Left colon (tissue), 2 donors: ENCODE measurements at regions not wholly inside any gene's neighbourhood (a gene's known extent, or its start where the extent isn't known, plus 50 kb on each side); places are given as distances from the start of the nearest gene placed in this dataset.

ENCODE experiments used
- ATAC-seq: fragments of 200-7000 bp; cut with Tn5 transposase; one replicate; pipeline ENCODE4 v1.9.1; 2020; ENCODE audit warnings: mild to moderate bottlenecking, moderate library complexity
- DNase-seq, 2 donors: peaks; one replicate each; pipeline ENCODE4 v3.0.0-alpha.2; 2020
- intact Hi-C, 2 donors: fragments of 100-400 bp; cut with DNase I in 1 of 2; cut with micrococcal nuclease in 1 of 2; formaldehyde crosslinking; loops; one replicate each; pipeline versions ENCODE4 v1.11.2 to v1.14.0; 2022; cut with DNase I, micrococcal nuclease
- donor health status: DM: no; HTN: no; CAD: no.
- donor health status: DM: yes; HTN: yes; CAD: no.

DNA sequence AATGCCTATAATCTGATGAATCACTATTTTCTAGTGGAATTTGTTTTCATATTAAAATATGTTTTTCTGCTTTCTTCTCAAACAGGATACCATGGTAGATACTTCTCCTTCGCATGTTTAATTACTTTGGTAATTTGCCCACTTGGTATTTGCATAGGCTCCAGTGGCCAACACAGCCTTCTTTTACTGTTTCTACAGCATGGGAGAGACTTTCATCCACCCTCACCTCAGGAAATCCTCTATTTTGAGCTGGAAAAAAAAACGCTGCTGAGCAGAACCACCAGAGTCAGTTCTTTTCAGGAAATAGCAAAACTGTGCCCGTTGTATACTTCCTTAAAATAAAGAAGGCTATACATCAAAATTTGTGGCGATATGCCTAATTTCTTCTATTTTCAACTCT lies 213.3 kb downstream of the MDFIC start:
- ATAC-seq, result no peak
- DNase-seq, result no peak
- intact Hi-C loops, result no loop called here

DNA sequence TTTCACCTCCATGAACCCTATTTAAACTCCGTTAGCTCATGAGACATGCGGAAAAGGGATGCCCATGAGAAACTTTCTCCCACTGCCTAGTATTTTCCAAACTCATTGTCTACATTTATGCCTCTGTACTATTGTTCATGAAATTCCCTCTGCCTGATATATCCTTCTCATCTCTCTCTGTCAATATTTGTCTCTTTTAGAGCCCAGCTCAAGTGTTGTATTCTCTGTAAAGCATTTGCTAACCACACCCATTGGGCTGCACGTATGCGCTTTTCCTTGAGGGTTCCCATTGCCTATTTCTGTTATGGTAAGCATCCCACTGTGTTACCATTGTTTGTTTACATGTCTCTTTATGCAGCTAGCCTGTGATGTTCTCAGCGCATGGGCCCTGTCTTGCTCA lies 211.4 kb downstream of the MDFIC start:
- intact Hi-C loops, result no loop called here
- ATAC-seq (peak; percentile 88), DNase-seq (peak in 1 of 2 donors; percentile 28)

GRCh38 chr7:115132096-115132495 lies 210.2 kb downstream of the MDFIC start:
- ATAC-seq, result no peak
- intact Hi-C loops, result no loop called here
- no peak for DNase-seq

DNA sequence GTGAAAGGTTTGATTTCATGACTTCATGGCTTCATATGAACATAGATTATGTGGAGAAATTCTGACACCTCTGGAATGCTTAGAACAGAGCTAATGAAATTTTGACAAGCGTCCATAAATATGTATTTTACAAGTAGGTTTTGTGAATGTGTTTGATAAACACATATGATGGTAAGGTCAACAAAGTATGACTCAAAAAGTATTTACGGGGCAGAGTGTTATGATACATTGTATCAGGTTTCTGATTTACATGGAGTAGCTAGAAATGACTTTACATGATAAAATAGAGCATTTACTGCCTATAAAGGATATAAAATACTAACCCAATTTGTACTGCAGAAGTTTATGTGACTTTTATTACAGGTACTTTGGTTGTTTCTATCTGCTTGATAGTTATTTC lies 206.3 kb downstream of the MDFIC start:
- no peak for ATAC-seq
- intact Hi-C loops, result no loop called here
- DNase-seq, result no peak

DNA sequence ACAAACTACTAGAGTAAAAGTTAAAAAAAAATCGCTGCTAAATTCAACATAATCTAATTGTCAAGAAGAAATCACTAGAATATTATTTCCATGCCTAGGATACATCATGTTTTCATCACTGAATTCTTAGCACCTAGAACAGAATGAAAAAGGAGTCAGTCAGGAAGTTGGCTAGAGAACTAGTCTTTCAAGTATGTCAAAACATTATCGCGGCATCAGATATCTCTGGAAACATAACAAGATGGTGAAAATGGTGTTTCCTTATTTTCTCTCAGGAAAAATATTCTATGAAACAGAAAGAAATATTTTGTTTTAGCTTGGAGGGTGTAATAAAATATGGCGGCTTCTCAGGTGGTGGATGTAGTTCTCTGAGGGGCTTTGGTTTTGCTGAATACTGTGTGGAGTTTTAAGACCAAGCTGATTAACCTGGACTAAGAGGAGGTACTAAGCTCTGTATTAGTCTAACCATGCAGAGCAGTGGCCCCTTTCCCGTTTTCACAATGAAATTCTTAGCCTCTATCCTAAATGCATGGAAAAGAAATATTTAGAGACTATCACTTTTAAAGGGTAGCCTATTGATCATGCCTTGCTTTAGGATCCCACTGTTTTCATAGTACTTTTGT lies 205.6 kb downstream of the MDFIC start:
- ATAC-seq, result no peak
- no peak for DNase-seq
- intact Hi-C loops, result no loop called here

GRCh38 chr7:115125750-115126149 lies 203.9 kb downstream of the MDFIC start:
- ATAC-seq, result no peak

GRCh38 chr7:115125312-115125711 lies 203.4 kb downstream of the MDFIC start:
- intact Hi-C loops, result no loop called here
- ATAC-seq (no peak), DNase-seq (no peak)

More at GRCh38 chr7:115125750-115126149, 203.9 kb downstream of the MDFIC start:
- intact Hi-C loops, result no loop called here
- DNase-seq, result no peak

- ATAC-seq, result no peak
- intact Hi-C loops, result no loop called here
- no peak for DNase-seq
Observed at GRCh38 chr7:115124409-115124939, 202.6 kb downstream of the MDFIC start.

- intact Hi-C loops, result no loop called here
- ATAC-seq (no peak), DNase-seq (no peak)
Observed at GRCh38 chr7:115123441-115123840, 201.5 kb downstream of the MDFIC start.

DNA sequence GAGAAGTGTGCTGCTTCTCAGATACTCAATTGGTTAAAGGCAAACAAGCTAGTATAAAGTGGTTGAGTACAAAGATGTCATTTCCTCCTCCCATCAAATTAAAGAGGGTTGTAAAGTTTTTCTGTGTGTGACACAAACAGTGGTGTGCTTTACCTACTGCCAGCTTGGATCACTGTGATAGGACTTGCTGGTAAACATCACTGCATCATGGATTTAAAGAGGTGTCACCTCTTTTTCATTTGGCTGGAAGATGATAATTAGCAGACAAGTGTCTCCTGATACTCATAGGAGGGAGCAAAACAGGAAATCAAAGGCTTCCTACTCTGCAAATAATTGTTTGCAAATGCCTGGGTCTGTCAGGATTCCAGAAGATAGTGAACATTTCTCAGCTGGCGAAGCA lies 200.5 kb downstream of the MDFIC start:
- DNase-seq, result no peak
- ATAC-seq, result peak; percentile 72
- intact Hi-C loops, result no loop called here

DNA sequence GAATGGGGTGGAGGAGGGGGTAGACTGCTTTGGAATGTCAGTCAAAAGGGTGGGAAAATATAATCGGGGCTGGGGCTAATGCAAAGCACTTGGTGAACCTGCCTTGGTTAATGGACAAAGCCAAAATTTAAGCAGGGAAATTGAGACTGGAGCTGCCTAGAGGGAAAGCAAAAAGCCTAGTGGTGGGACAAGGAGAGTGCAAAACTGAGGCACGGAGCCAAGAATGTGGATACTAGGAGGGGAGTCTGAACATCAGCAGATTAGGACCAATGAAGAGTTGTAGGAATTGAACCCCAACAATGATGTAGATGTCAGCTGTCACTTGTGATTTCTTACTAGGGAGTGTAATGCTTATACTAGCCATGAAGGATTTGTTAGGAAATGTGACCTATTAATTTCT lies 195.9 kb downstream of the MDFIC start:
- ATAC-seq (no peak), DNase-seq (no peak)
- intact Hi-C loops, result no loop called here

DNA sequence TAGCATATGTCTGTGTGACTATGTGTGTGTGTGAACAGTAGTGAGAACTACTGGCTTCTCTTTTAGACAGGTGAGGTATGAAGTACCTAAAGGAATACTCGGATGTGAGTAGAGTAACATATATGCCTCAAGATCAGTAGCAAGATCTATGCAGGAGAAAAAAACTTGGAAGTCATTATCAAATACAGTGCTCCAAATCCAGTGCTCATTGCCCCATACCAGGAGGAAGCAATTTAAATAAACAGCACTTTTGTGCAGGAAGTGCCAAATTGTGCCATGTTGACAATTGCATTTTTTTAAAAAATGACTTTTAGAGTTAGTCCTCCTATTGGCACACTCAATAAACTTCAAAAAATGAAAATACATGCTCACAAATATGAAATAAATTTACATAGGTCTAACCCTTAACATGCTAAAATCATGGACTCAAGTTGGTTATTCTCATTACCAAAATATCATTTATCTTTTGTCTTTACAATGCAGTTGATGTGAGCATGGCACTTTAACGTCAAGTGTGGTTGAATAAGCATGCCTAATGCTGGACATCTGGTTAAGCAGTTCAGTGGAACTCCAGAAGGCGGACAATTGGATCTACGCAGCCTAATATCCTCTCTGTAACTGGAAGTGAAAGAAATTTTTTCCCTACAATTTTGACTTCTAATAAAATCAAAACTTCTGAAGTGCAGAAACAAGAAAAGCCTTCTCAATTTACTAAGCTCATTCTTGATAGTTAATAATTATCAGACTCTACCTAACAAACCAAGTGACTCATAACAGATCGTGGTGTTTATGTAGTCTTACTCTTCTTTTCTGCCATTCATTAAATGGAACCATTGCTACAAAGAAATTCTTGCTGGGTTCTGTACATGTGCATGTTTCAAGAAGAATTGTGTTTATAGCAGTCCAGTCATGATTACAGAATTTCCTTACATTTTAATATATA lies 195.2 kb downstream of the MDFIC start:
- no peak for DNase-seq
- intact Hi-C loops, result no loop called here
- ATAC-seq, result no peak

GRCh38 chr7:115113776-115114175 lies 191.9 kb downstream of the MDFIC start:
- DNase-seq (no peak), ATAC-seq (no peak)
- intact Hi-C loops, result no loop called here

GRCh38 chr7:115113131-115113530 lies 191.2 kb downstream of the MDFIC start:
- ATAC-seq (no peak), DNase-seq (no peak)
- intact Hi-C loops, result no loop called here

DNA sequence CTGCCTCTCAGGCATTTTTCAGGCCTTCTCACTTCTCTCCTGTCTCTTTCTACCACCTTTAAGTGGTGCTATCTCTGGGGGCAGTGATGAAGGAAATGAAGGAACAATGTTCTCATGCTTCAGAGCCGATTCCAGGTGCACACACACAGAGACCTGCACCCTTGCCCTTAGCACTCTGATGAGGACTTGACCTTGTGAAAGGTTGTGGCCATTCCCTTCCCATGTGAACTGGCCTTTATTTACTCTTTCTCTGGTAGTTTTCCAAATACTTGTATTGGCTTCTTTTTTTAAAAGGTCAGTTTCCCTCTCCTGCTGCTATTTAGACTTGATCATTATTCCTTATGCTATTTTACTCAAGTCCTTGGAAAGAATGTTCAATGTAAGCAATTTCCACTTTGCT lies 188.6 kb downstream of the MDFIC start:
- intact Hi-C loops, result no loop called here
- DNase-seq (no peak), ATAC-seq (no peak)

- DNase-seq (no peak), ATAC-seq (no peak)
- intact Hi-C loops, result no loop called here
Observed at GRCh38 chr7:115106316-115106715, 184.4 kb downstream of the MDFIC start.

- no peak for DNase-seq
- ATAC-seq, result no peak
- intact Hi-C loops, result no loop called here
Observed at GRCh38 chr7:115102738-115103137, 180.8 kb downstream of the MDFIC start.

DNA sequence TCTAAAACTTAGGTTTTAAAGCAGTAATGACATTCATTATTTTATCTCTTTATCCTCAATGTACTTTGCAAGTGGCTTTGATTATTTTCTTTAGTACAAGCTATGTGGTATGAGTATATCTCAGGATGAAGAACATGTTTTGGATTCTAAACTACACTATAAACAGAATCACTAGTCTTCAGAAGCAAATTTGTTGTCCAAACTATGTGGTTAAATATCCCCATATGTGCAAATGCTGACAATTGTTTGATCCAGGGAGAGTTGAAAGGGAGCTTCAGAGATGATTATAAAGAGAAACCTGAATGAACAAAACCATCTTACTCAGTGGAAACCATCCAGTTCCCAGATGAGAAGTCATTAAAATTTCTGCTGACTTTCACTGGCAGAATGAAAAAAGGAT lies 179.3 kb downstream of the MDFIC start:
- ATAC-seq (no peak), DNase-seq (no peak)
- intact Hi-C loops, result no loop called here

- DNase-seq (no peak), ATAC-seq (no peak)
- intact Hi-C loops, result no loop called here
Observed at GRCh38 chr7:115099906-115100305, 178.0 kb downstream of the MDFIC start.

DNA sequence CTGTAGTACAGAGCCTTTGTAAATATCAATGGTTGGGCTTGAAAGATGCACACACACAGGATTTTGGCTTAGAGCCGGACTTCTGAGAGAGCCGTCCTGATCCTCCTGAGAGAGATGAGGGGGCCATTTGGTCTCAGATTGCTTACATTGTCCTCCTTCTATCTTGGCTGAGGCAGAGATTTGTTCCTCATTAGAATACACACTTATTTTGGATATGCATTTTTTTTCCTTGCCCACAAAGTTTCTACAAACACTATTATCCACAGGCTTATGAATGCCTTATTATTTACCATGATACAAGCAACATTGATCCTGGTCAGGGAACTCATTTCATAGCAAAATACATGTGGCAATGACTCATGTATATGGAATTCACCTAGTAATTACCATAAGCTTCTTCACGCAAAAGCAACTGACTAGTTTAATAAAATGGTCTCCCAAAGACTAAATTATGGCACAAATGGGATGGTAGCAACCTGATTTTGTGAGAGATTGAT lies 175.3 kb downstream of the MDFIC start:
- DNase-seq (no peak), ATAC-seq (no peak)
- intact Hi-C loops, result no loop called here
